HG03460 (cell line): ENCODE measurements at regions not wholly inside any gene's neighbourhood (a gene's known extent, or its start where the extent isn't known, plus 50 kb on each side); places are given as distances from the start of the nearest gene placed in this dataset.

Source experiments
- ATAC-seq: cut with Tn5 transposase; IDR thresholded peaks from one replicate; pipeline ENCODE4 v1.9.1; 2021; ENCODE audit not compliant: unreplicated experiment

DNA sequence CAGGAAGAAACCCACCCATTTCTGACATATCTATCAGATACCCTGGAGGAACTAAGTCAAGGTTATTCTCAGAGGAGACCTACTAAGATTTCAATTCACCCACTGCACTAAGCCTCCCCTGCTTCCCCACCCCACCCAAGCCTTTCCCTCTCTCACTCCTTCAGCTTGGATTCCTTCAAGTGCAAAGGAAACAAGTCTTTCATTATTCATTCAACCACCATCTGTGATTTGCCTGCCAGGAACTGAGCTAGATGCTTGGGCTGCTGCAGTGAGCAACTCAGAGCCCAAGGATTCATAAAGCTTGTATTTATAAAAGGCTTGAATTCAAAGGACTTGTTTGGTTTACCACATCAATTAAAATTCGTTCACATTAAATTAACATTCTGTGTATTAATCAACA is 161.3 kb downstream of the GXYLT1 start:
- ATAC-seq = no peak

DNA sequence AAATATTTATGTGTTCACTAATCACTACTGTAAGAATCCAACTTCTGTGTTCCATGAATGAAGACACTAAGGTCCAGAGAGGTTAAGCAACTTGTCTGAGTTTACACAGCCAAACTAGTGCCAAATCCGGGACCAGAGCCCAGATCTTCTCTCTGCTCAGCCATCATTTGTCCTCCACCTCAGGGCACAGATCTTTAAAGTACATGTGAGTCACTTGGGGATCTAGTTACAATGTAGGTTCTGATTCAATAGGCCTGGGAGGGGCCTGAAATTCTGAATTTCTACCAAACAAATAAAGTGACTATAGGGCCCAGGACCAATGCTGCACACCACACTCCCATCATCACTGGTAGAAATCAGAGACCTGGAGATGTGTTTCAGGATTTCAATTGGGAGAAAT is 162.9 kb downstream of the GXYLT1 start:
- no peak for ATAC-seq

DNA sequence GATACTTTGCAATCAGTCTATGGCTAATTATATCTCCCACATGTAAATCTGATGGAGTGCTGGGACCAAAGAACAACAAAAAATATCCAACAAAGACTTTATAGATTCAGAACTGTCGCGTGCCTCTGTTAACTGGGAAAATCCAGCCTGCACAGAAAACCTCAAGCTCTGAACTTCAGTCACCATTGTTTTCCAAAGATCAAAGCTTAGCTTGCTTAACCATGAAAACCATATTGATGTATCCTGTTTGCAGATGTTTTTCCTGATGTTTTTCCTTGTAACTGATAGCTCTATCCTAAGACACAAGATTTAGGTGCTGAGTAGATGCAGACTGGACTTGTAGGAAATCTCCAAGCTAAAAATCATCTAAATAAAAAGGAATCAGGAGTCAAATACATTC is 163.7 kb downstream of the GXYLT1 start:
- no peak for ATAC-seq

DNA sequence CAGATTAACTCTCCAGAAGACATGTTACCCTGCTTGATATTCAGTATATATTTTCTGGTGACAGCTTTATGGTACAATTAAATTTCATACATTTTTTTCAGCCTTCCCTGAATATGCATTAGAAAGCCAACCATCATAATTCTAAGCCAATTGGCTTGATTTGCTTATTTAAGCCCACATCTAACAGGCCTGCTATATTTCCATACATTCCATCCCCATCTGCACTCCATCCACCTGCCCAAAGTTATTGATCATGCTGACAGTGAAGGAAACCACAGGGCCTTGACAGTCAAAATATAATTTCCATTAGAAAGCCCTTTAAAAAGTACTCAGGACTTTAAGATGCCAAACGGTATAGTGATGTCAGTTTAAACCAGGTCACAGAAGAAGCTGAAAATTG is 164.3 kb downstream of the GXYLT1 start:
- no peak for ATAC-seq

GRCh38 chr12:41979574-41979973 is 165.1 kb downstream of the GXYLT1 start:
- no peak for ATAC-seq

- no peak for ATAC-seq
Observed at GRCh38 chr12:41972598-41972997, 172.1 kb downstream of the GXYLT1 start.

DNA sequence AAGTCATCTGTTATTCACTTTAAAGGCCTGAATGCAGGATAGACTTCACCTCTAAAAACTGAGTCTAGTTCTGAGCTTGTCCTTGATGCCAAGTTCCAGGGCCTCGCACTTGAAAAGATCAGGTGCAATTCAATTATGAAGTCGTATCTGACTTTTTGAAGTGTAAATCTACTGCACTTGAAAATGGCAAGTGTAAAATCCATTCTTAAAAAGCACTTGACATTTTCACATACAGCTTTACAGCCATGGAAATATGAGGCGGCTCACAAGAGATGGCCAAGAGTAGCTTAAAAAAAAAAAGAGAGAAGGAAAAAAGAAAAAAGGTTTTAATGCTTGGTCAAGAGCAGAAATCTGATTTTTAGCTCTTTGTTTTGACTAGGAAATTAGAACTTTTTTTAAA is 172.5 kb downstream of the GXYLT1 start:
- no peak for ATAC-seq

GRCh38 chr12:41970744-41971143 is 173.9 kb downstream of the GXYLT1 start:
- ATAC-seq = no peak

DNA sequence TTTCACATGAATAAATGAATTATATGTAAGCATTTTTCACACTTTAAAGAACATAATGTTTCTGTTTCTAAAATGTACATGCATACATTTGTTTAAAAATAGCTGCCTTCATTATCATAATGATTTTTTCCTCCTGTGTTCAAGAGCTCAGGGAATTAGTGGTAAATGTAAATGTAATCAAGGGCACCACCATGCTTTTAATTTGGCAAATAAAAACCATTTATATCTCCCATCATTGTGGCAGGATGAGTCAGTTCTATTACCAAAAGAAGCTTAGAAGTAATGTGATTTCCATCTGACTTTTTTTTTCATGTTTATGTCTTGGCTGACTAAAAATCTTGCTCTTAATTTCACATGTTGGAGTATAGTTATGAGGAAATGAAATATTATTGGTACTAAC is 176.1 kb downstream of the GXYLT1 start:
- ATAC-seq = no peak

DNA sequence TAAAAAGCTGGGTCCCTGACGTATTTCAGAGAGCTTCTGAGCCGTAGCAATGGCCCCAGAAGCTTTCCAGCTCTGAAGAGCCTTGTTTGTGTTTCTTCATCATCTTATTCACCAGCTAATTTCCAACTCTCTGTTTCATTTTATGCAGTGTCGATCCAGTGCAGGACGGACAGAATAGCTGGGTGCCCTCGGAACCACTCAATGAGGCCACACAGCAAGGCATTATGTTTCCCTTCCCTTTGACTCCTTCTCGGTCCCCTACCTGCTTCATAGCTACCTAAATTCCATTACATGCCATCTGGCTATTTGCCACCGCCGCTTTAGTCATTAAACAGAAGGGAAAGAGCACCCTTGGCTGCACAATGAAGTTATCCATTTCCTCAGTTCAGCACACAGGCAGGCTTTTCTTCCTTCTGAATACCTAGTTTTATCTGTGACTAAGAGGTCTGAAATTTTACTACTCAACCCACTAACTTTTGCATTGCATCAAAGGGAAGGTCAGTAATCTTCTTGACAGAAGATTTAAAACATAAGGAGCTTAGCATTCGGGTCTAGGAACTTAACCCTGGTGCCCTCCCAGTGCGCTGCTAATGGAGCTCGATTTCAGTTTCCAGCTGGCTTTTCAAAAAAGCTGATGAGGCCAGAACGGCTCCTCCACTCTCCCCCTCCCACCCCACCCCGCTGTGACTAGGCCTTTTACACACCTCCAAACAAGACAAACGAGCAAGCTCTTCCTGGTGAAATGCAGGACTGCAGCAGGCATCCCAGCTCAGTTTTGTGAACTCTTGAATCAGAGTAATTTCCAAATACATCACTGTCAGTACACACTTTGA is 176.8 kb downstream of the GXYLT1 start:
- ATAC-seq = no peak

- ATAC-seq = no peak
Observed at GRCh38 chr12:41966916-41967315, 177.8 kb downstream of the GXYLT1 start.

DNA sequence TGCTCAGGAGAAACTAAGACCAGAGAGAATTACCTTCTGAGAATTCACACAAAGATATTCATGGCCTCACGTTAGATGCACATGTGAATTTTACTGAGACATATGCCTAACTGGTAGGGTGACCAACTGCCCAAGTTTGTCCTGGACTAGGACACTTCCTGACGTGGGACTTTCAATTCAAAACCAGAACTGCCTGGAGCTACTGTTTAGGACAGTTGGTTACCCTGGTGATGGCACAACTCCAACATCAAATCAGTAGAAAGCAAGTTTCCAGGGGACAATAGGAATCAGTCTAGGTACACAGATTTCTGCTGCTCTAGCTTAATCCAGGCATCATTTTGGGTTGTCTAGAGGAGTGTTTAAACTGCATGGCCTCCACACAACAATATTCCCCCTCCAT is 178.7 kb downstream of the GXYLT1 start:
- no peak for ATAC-seq

GRCh38 chr12:41963398-41963797 is 181.3 kb downstream of the GXYLT1 start:
- ATAC-seq = no peak

DNA sequence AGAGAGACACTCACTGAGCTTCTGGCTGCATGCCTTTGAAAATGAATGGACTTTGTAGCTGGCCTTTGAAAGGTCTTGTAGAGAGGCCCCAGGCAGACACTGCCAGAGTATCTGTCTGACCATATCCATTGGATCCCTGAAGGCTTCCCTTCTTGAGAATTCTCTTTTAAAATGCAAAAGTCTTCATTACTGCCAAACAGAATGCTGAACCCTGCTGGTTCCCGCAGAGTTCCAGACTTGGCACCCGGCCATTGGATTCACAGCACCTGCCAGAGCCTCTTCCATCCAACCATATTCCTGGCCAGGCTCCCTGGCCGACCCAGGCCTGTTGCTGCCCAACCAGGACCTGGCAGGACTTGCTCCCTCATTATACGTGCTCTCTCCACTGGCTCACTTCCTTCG is 182.5 kb downstream of the GXYLT1 start:
- ATAC-seq = no peak

- no peak for ATAC-seq
Observed at GRCh38 chr12:41959271-41959670, 185.4 kb downstream of the GXYLT1 start.

DNA sequence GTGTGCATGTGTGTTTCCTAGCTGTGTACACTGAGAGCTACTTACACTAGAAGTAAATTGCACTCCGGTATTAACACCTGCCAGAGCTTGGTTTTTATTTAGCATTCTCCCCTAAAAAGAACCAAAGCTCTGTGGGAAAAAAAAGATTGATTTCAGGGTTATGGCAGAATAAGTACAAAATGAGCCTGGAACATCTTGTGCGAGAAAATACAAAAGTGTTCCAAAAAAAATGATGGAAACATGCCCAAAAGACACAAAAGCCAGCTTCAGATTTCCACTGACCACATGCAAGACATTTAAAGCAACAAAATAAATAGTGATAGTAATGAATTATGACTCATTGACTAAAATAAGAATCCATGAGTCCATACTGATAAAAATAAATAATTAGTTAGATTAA is 188.3 kb downstream of the GXYLT1 start:
- no peak for ATAC-seq

GRCh38 chr12:41950455-41950854 is 194.2 kb downstream of the GXYLT1 start:
- ATAC-seq = no peak

GRCh38 chr12:41946106-41946505 is 198.6 kb downstream of the GXYLT1 start:
- ATAC-seq = no peak

DNA sequence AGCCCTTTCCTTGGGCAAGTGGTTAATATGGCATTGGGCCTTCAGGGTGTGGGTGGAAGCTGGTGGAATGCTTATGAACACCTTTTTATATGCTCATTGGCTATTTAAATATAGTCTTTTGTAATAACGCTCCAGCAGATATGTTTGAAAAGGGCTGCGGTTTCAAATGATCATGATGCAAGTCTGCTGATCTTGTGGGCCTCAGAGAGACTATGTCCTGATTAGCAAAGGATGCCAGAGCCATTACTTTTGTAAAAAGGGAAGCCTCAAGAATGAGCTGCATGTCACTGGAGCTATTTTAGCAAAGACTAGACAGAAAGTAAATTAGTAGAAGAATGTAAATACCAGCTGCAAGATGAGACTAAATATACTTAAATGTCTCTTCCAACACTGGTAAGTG is 200.5 kb downstream of the GXYLT1 start:
- ATAC-seq = no peak

- ATAC-seq = no peak
Observed at GRCh38 chr12:41943671-41944070, 201.0 kb downstream of the GXYLT1 start.

- ATAC-seq = no peak
Observed at GRCh38 chr12:41942354-41942753, 202.3 kb downstream of the GXYLT1 start.

DNA sequence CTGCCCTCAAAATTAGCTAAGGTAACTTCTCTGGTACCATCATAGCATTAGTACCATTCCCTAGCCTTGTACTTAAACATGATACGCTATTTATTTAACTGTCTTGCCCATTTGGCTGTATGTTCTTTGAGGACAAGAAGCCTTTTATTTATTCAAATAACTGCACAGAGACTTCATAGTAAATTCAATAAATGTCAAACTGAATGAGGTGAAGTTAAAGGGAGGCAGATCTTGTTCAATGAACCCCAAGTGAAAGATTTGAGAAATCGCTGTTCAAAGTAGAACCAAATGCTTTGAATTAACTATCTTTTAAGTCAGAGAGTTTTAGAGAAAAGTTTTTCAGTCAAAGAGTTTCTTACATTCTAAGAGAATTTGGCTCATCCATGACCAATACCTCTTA is 203.6 kb downstream of the GXYLT1 start:
- ATAC-seq = no peak

GRCh38 chr12:41940571-41940970 is 204.1 kb downstream of the GXYLT1 start:
- ATAC-seq = no peak
